GM13977 (cell line): ENCODE measurements at regions not wholly inside any gene's neighbourhood (a gene's known extent, or its start where the extent isn't known, plus 50 kb on each side); places are given as distances from the start of the nearest gene placed in this dataset.

Source experiments
- DNase-seq: peaks from one replicate; pipeline ENCODE4 v3.0.0; 2012; ENCODE audit warnings: low spot score
- CTCF ChIP-seq: IDR thresholded peaks from 2 replicates; pipeline ENCODE4 v1.5.1; 2012; ENCODE audit warnings: mild to moderate bottlenecking, control low read depth; ENCODE audit not compliant: insufficient read depth; ENCODE audit errors: extremely low read depth, missing control alignments
- in situ Hi-C: fragments of 300-500 bp; cut with MboI; formaldehyde crosslinking; loops from one replicate; pipeline ENCODE4 v1.12.0; 2022; ENCODE audit warnings: low sequenced_read_pairs, low pct_unique_long_range_greater_than_20kb, mixed read lengths, inconsistent platforms; ENCODE audit not compliant: unreplicated experiment

- TF ChIP-seq CTCF, result no peak
- in situ Hi-C loops, result no loop called here
- no peak for DNase-seq
Observed at GRCh38 chr10:6843894-6844650, 264.0 kb upstream of the PRKCQ start.

- in situ Hi-C loops, result no loop called here
- no peak for DNase-seq
- TF ChIP-seq CTCF, result peak; percentile 8
Observed at GRCh38 chr10:6843481-6843881, 263.4 kb upstream of the PRKCQ start.

GRCh38 chr10:6842722-6843121, 262.6 kb upstream of the PRKCQ start:
- no peak for TF ChIP-seq CTCF
- no peak for DNase-seq
- in situ Hi-C loops, result no loop called here

- in situ Hi-C loops, result no loop called here
- TF ChIP-seq CTCF, result no peak
- no peak for DNase-seq
Observed at GRCh38 chr10:6841761-6842160, 261.7 kb upstream of the PRKCQ start.

- in situ Hi-C loops, result no loop called here
- DNase-seq, result no peak
- no peak for TF ChIP-seq CTCF
Observed at GRCh38 chr10:6840766-6841165, 260.7 kb upstream of the PRKCQ start.

GRCh38 chr10:6840201-6840691, 260.2 kb upstream of the PRKCQ start:
- in situ Hi-C loops, result no loop called here
- no peak for TF ChIP-seq CTCF
- no peak for DNase-seq
